Hepatocyte (in vitro differentiated cells): ENCODE measurements at regions not wholly inside any gene's neighbourhood (a gene's known extent, or its start where the extent isn't known, plus 50 kb on each side); places are given as distances from the start of the nearest gene placed in this dataset.

Experiments used
- EZH2 ChIP-seq: fragments of 200-600 bp; sonication (generic); IDR thresholded peaks from 2 replicates; pipeline ENCODE4 v1.6.1; 2016; ENCODE audit warnings: antibody characterized with exemption, mild to moderate bottlenecking, borderline replicate concordance
- TF ChIP-seq, protein P1 (sequence below): fragments of 200-600 bp; sonication (generic); IDR thresholded peaks from 2 replicates; pipeline ENCODE4 v1.5.1; 2016; ENCODE audit warnings: antibody characterized with exemption, mild to moderate bottlenecking; ENCODE audit not compliant: poor library complexity

DNA sequence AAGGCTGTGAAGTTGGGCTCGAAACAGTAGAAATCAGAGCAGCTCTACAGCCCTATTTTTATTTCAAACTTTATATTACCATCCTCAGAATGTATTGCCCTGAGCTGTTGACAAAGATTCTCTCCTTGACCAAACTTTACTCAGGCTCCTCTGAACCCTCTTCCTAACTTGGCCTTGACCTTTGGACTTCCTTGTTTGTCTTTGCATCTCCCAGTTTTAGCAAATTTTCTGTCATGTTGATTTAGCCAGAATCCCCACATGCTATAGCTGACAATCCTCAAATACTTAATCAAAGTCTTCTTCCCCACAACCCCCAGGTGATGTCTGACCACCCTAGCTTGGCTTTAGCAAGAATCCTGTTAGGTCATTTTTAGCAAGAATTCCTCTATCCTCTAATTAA is 87.4 kb upstream of the GRIN2A start:
- TF ChIP-seq, protein P1, sequence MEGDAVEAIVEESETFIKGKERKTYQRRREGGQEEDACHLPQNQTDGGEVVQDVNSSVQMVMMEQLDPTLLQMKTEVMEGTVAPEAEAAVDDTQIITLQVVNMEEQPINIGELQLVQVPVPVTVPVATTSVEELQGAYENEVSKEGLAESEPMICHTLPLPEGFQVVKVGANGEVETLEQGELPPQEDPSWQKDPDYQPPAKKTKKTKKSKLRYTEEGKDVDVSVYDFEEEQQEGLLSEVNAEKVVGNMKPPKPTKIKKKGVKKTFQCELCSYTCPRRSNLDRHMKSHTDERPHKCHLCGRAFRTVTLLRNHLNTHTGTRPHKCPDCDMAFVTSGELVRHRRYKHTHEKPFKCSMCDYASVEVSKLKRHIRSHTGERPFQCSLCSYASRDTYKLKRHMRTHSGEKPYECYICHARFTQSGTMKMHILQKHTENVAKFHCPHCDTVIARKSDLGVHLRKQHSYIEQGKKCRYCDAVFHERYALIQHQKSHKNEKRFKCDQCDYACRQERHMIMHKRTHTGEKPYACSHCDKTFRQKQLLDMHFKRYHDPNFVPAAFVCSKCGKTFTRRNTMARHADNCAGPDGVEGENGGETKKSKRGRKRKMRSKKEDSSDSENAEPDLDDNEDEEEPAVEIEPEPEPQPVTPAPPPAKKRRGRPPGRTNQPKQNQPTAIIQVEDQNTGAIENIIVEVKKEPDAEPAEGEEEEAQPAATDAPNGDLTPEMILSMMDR, result no peak
- no peak for TF ChIP-seq EZH2
